ENCODE measurements at regions not wholly inside any gene's neighbourhood (a gene's known extent, or its start where the extent isn't known, plus 50 kb on each side); places are given as distances from the start of the nearest gene placed in this dataset.
"Not testable (repeated sequence)": the region's sequence is repeated elsewhere in the genome, so short reads cannot be mapped to it uniquely, and the experiment has no call there.

GRCh38 chr16:80242279-80242678, 298.5 kb upstream of the DYNLRB2 start:
- DNase-seq; H3F3A ChIP-seq (ENCODE audit: insufficient read depth, low read depth); H3K4me2 ChIP-seq; H3K79me2 ChIP-seq (ENCODE audit: low read depth); H3K9me3 ChIP-seq (ENCODE audit: insufficient read depth, low read depth); BruUV-seq (replicated peaks); H2AFZ ChIP-seq; H3K9me2 ChIP-seq (ENCODE audit: insufficient read depth); CTCF ChIA-PET; H3K27me3 ChIP-seq (ENCODE audit: insufficient read depth, low read depth); POLR2A ChIA-PET (ENCODE audit: unreplicated experiment); H3K4me3 ChIP-seq; intact Hi-C loops (cut with micrococcal nuclease; ENCODE audit: unreplicated experiment); H4K20me1 ChIP-seq (ENCODE audit: insufficient read depth); H3K27ac ChIP-seq; H3K36me3 ChIP-seq (ENCODE audit: low read depth); H3K4me1 ChIP-seq (replicated peaks; ENCODE audit: insufficient read depth): not testable (repeated sequence)

- TF ChIP-seq, protein P1, sequence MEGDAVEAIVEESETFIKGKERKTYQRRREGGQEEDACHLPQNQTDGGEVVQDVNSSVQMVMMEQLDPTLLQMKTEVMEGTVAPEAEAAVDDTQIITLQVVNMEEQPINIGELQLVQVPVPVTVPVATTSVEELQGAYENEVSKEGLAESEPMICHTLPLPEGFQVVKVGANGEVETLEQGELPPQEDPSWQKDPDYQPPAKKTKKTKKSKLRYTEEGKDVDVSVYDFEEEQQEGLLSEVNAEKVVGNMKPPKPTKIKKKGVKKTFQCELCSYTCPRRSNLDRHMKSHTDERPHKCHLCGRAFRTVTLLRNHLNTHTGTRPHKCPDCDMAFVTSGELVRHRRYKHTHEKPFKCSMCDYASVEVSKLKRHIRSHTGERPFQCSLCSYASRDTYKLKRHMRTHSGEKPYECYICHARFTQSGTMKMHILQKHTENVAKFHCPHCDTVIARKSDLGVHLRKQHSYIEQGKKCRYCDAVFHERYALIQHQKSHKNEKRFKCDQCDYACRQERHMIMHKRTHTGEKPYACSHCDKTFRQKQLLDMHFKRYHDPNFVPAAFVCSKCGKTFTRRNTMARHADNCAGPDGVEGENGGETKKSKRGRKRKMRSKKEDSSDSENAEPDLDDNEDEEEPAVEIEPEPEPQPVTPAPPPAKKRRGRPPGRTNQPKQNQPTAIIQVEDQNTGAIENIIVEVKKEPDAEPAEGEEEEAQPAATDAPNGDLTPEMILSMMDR (conservative IDR thresholded peaks at IDR 0.05), result no peak
- no peak for TF ChIP-seq EZH2 (IDR thresholded peaks at IDR 0.05; ENCODE audit: low read depth)
- Histone ChIP-seq H3K27ac (no peak overlapping the region), H3K9me2 (ENCODE audit: insufficient read depth) (no peaks in the 10 kb centered on the region), H3K4me3 (no peak overlapping the region), H3K4me2 (no peak overlapping the region), H2AFZ (no peak overlapping the region), H3K27me3 (ENCODE audit: insufficient read depth, low read depth) (peaks cover 3% of the 10 kb centered on the region; the same call in 1 of the 2 replicates), H3F3A (ENCODE audit: insufficient read depth, low read depth) (no peaks in the 10 kb centered on the region), H4K20me1 (ENCODE audit: insufficient read depth) (no peaks in the 10 kb centered on the region), H3K36me3 (ENCODE audit: low read depth) (no peaks in the 10 kb centered on the region), H3K79me2 (ENCODE audit: low read depth) (no peaks in the 10 kb centered on the region), H3K9me3 (ENCODE audit: insufficient read depth, low read depth) (no peaks in the 10 kb centered on the region), H3K4me1 (replicated peaks; ENCODE audit: insufficient read depth) (no peaks in the 10 kb centered on the region)
- no peak for DNase-seq
- ChIA-PET CTCF (no interaction called here), POLR2A (ENCODE audit: unreplicated experiment) (no interaction called here)
- BruUV-seq (replicated peaks), result no TSS peak
- intact Hi-C loops (cut with micrococcal nuclease; ENCODE audit: unreplicated experiment), result no loop called here
Observed at GRCh38 chr16:80233097-80233835, 307.5 kb upstream of the DYNLRB2 start.

- intact Hi-C loops (cut with micrococcal nuclease; ENCODE audit: unreplicated experiment), result no loop called here
- peaks cover 3% of the 10 kb centered on the region; the same call in 1 of the 2 replicates for H3K27me3 ChIP-seq (ENCODE audit: insufficient read depth, low read depth)
- H3K9me2 ChIP-seq (ENCODE audit: insufficient read depth), result no peaks in the 10 kb centered on the region
- H3K4me2 ChIP-seq, result no peak overlapping the region
- no peak overlapping the region for H3K27ac ChIP-seq
- CTCF ChIA-PET, result no interaction called here
- TF ChIP-seq, protein P1 (conservative IDR thresholded peaks at IDR 0.05), result no peak
- TF ChIP-seq EZH2 (IDR thresholded peaks at IDR 0.05; ENCODE audit: low read depth), result no peak
- no peaks in the 10 kb centered on the region for H4K20me1 ChIP-seq (ENCODE audit: insufficient read depth)
- no peaks in the 10 kb centered on the region for H3F3A ChIP-seq (ENCODE audit: insufficient read depth, low read depth)
- DNase-seq, result no peak
- no TSS peak for BruUV-seq (replicated peaks)
- no peaks in the 10 kb centered on the region for H3K36me3 ChIP-seq (ENCODE audit: low read depth)
- H2AFZ ChIP-seq, result no peak overlapping the region
- no peak overlapping the region for H3K4me3 ChIP-seq
- H3K79me2 ChIP-seq (ENCODE audit: low read depth), result no peaks in the 10 kb centered on the region
- no peaks in the 10 kb centered on the region for H3K4me1 ChIP-seq (replicated peaks; ENCODE audit: insufficient read depth)
- POLR2A ChIA-PET (ENCODE audit: unreplicated experiment), result no interaction called here
- no peaks in the 10 kb centered on the region for H3K9me3 ChIP-seq (ENCODE audit: insufficient read depth, low read depth)
Observed at GRCh38 chr16:80231888-80232287, 308.9 kb upstream of the DYNLRB2 start.

DNA sequence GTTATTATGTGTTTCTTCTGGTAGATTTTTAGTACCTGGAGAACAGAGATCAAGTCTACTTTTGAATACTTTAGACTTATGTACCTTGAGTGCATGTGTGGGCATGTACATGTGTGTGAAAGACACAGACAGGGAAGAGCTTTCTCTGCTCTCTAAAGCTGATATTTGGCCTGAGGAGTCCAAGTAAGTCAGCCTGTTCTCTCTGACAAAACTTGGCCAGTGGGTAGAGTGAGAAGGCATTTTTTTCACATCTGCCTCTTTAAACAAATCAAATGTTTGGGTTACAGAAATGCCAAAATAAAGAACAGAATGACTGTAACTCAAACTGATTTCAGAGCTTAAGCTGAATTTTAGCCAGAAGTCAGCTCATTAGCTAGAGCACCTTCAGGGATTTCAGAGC, 309.7 kb upstream of the DYNLRB2 start:
- POLR2A ChIA-PET (ENCODE audit: unreplicated experiment), result no interaction called here
- no peak overlapping the region for H3K27ac ChIP-seq
- no peaks in the 10 kb centered on the region for H4K20me1 ChIP-seq (ENCODE audit: insufficient read depth)
- no peaks in the 10 kb centered on the region for H3K9me2 ChIP-seq (ENCODE audit: insufficient read depth)
- no peak overlapping the region for H2AFZ ChIP-seq
- H3K4me2 ChIP-seq, result no peak overlapping the region
- H3K79me2 ChIP-seq (ENCODE audit: low read depth), result no peaks in the 10 kb centered on the region
- no peaks in the 10 kb centered on the region for H3F3A ChIP-seq (ENCODE audit: insufficient read depth, low read depth)
- BruUV-seq (replicated peaks), result no TSS peak
- no peak for DNase-seq
- no peaks in the 10 kb centered on the region for H3K4me1 ChIP-seq (replicated peaks; ENCODE audit: insufficient read depth)
- H3K4me3 ChIP-seq, result no peak overlapping the region
- no peaks in the 10 kb centered on the region for H3K36me3 ChIP-seq (ENCODE audit: low read depth)
- CTCF ChIA-PET, result interaction anchor here (0.6 kb wide), 1 partner anchor 10 kb away, joined by 4 read pairs; no protein-coding TSS in a partner anchor
- TF ChIP-seq EZH2 (IDR thresholded peaks at IDR 0.05; ENCODE audit: low read depth), result no peak
- TF ChIP-seq, protein P1 (conservative IDR thresholded peaks at IDR 0.05), result no peak
- H3K27me3 ChIP-seq (ENCODE audit: insufficient read depth, low read depth), result peaks cover 3% of the 10 kb centered on the region; the same call in 1 of the 2 replicates
- intact Hi-C loops (cut with micrococcal nuclease; ENCODE audit: unreplicated experiment), result no loop called here
- H3K9me3 ChIP-seq (ENCODE audit: insufficient read depth, low read depth), result no peaks in the 10 kb centered on the region

Measured in PC-9 (cell line).